ENCODE measurements at regions not wholly inside any gene's neighbourhood (a gene's known extent, or its start where the extent isn't known, plus 50 kb on each side); places are given as distances from the start of the nearest gene placed in this dataset.

DNA sequence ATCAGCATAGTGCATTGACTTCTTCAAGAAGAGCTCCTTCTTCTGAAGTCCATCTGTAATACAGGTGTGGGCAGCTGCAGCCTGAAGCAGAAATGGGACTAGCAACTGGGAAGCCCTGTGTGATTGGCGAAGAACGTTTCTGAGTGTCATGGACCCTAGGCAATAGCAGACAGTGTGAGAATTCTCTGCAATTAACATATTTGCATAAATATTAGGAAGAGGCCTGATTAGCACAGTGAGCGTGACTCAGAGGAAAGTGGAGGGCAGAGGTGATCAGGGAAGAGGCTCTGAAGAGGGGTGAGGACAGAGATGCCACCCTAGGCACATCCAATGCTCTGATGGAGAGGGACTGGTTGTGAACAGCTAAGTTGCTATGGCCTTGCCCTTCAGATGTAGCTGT is 171.2 kb upstream of the ZBED5 start:
- Histone ChIP-seq H3K4me1 (ENCODE audit: control insufficient read depth, insufficient read depth, low read length, unreplicated experiment) (peaks cover 21% of the 10 kb centered on the region), H3K79me2 (ENCODE audit: control insufficient read depth, insufficient read depth, low read length, unreplicated experiment) (no peaks in the 10 kb centered on the region), H3K27me3 (ENCODE audit: insufficient read depth, low read length) (no peaks in the 10 kb centered on the region), H2AFZ (ENCODE audit: low read length, unreplicated experiment) (no peak overlapping the region), H3K36me3 (ENCODE audit: insufficient read depth, low read length) (no peaks in the 10 kb centered on the region), H3K27ac (ENCODE audit: low read depth, low read length) (no peak overlapping the region), H3K4me3 (ENCODE audit: low read depth, low read length) (no peak overlapping the region)

DNA sequence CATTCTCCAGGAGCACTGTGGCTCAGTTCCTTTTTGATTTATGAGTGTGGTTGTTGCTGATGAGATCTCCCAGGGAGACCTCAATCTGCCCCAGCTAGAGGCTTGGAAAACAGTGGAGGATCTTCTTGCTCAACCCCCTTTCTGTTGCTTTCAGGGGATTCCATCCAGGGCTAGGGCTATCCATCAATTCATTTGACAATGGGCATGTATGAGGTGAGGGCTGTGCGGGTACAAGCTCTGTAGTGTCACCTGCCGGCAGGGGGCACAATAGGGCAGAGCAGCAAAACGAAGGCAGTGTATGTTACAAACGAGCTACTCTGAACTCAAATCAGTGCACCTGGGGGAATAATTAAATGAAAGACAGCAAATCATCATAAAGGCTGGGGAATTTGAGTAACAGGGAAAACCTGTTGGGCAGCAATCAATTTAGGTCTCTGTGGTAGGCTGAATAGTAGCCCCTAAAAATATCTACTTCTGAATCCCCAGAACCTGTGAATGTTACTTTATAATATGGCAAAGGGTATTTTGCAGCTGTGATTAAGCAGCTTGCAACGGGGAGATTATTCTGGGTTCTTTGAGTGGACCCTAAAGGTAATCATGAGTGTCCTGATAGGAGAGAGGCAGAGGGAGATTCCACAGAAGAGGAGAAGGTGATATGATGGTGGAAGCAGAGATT is 170.3 kb upstream of the ZBED5 start:
- Histone ChIP-seq H3K27me3 (ENCODE audit: insufficient read depth, low read length) (no peaks in the 10 kb centered on the region), H3K79me2 (ENCODE audit: control insufficient read depth, insufficient read depth, low read length, unreplicated experiment) (no peaks in the 10 kb centered on the region), H2AFZ (ENCODE audit: low read length, unreplicated experiment) (no peak overlapping the region), H3K36me3 (ENCODE audit: insufficient read depth, low read length) (no peaks in the 10 kb centered on the region), H3K4me1 (ENCODE audit: control insufficient read depth, insufficient read depth, low read length, unreplicated experiment) (peaks cover 21% of the 10 kb centered on the region), H3K27ac (ENCODE audit: low read depth, low read length) (no peak overlapping the region), H3K4me3 (ENCODE audit: low read depth, low read length) (no peak overlapping the region)

DNA sequence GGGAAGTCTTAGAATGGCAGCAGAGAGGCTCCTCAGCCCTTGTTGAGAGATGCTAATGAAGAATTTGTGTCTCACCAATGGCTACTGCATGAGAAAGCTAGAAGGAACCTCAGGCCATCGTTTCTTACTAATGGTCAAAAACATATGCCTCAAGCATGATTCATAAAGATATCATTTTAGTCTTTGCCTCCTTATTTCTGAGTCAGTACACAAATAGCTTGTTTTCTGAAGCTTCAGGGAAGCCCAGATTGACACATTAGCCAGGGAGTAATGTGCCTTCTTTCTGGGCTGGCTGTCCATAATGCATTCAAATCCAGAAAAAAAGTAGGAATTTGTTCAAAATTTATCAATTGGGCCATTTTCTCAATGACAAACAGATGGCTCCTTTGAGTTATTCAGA is 169.4 kb upstream of the ZBED5 start:
- H3K4me1 ChIP-seq (ENCODE audit: control insufficient read depth, insufficient read depth, low read length, unreplicated experiment) = peaks cover 21% of the 10 kb centered on the region
- no peak overlapping the region for H3K4me3 ChIP-seq (ENCODE audit: low read depth, low read length)
- no peaks in the 10 kb centered on the region for H3K36me3 ChIP-seq (ENCODE audit: insufficient read depth, low read length)
- H2AFZ ChIP-seq (ENCODE audit: low read length, unreplicated experiment) = no peak overlapping the region
- H3K79me2 ChIP-seq (ENCODE audit: control insufficient read depth, insufficient read depth, low read length, unreplicated experiment) = no peaks in the 10 kb centered on the region
- H3K27me3 ChIP-seq (ENCODE audit: insufficient read depth, low read length) = no peaks in the 10 kb centered on the region
- H3K27ac ChIP-seq (ENCODE audit: low read depth, low read length) = peak overlapping the region; percentile 45; the same call in 1 of the 2 replicates

DNA sequence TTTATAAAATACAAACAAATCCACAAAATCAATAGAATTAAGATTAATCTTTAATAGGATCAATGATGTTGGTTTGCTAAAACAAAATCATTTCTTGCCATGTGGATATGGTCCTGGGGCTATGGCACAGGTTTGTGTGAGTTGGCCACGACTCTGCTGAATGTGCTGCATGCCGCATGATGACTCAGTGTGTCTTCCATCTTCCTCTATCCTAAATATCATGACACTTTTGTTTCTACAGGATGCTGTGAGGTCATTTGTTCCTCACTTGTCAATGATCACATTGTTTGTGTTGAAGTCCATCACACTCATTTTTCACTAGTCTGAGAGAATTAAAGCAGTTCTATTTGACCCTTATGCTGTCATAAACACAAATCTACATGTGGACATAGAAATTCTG is 167.2 kb upstream of the ZBED5 start:
- H3K4me3 ChIP-seq (ENCODE audit: low read depth, low read length) = no peak overlapping the region
- peaks cover 21% of the 10 kb centered on the region for H3K4me1 ChIP-seq (ENCODE audit: control insufficient read depth, insufficient read depth, low read length, unreplicated experiment)
- H3K27ac ChIP-seq (ENCODE audit: low read depth, low read length) = no peak overlapping the region
- H3K36me3 ChIP-seq (ENCODE audit: insufficient read depth, low read length) = no peaks in the 10 kb centered on the region
- H3K27me3 ChIP-seq (ENCODE audit: insufficient read depth, low read length) = no peaks in the 10 kb centered on the region
- no peak overlapping the region for H2AFZ ChIP-seq (ENCODE audit: low read length, unreplicated experiment)
- no peaks in the 10 kb centered on the region for H3K79me2 ChIP-seq (ENCODE audit: control insufficient read depth, insufficient read depth, low read length, unreplicated experiment)

DNA sequence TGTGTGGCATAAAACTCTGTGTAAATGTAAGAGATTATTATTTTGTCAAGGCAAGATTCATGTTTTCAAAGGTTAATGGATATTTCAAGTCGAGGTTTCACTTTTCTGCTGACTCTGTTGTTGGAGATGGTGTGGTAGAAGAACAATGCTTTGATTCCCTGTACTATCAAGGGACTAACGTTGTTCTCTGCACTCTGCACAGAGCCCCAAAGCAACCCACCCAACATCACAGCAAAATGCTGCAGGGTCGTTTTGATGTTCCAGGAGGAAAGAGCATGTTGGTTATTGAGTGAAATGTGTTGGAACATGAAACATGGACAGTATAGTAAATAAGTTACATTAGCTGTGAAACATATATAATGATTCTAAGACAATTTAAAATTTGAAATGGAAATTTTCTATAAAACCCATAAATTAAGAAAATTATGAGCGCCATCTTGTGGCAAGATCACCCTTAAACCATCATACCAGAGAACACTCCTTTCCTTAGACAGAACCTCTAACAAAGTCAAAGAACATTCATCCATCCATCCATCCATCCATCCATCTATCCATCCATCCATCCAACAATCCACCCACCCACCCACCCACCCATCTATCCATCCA is 164.4 kb upstream of the ZBED5 start:
- Histone ChIP-seq H3K4me3 (ENCODE audit: low read depth, low read length) (no peak overlapping the region), H3K79me2 (ENCODE audit: control insufficient read depth, insufficient read depth, low read length, unreplicated experiment) (no peaks in the 10 kb centered on the region), H3K27me3 (ENCODE audit: insufficient read depth, low read length) (no peaks in the 10 kb centered on the region), H3K4me1 (ENCODE audit: control insufficient read depth, insufficient read depth, low read length, unreplicated experiment) (peaks cover 13% of the 10 kb centered on the region), H2AFZ (ENCODE audit: low read length, unreplicated experiment) (no peak overlapping the region), H3K27ac (ENCODE audit: low read depth, low read length) (no peak overlapping the region), H3K36me3 (ENCODE audit: insufficient read depth, low read length) (no peaks in the 10 kb centered on the region)

DNA sequence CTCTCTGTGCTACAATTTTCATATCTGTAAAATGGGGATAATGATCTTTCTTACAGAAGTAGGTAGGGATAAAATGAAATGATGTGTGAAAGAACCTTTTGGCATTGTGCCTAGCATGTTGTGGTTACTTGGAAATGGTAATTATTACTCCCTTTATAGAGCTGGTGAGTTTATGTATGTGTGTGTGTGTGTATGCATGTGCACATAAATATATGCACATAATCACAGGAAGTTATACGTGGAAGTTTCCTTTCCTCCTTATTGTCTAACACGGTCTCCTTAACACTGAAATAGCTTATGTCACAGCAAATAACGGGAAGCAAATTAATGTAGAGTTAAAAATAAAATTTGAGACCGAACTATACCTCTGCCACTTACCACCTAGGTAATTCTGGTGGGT is 163.7 kb upstream of the ZBED5 start:
- Histone ChIP-seq H3K27ac (ENCODE audit: low read depth, low read length) (no peak overlapping the region), H3K4me1 (ENCODE audit: control insufficient read depth, insufficient read depth, low read length, unreplicated experiment) (peaks cover 8% of the 10 kb centered on the region), H3K27me3 (ENCODE audit: insufficient read depth, low read length) (no peaks in the 10 kb centered on the region), H2AFZ (ENCODE audit: low read length, unreplicated experiment) (no peak overlapping the region), H3K36me3 (ENCODE audit: insufficient read depth, low read length) (no peaks in the 10 kb centered on the region), H3K4me3 (ENCODE audit: low read depth, low read length) (no peak overlapping the region), H3K79me2 (ENCODE audit: control insufficient read depth, insufficient read depth, low read length, unreplicated experiment) (no peaks in the 10 kb centered on the region)

DNA sequence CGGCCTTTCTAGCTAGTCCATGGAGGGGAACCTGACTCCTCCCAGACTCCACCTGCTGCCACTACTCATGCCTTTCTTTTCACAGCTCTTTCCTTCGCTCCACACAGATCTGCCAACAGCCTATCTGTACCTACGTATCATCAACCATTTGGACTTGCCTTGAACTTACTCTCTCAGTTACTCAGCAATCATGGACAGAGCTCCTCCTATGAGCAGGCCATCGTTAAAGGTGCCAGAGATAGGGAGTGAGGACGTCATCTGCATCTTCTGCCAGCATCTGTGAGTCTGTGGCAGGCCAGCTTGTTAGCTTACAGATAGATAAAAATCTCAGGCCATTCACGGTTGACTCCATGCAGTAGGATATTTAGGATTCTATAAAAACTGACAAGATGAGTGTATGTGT is 162.9 kb upstream of the ZBED5 start:
- H3K27me3 ChIP-seq (ENCODE audit: insufficient read depth, low read length) = no peaks in the 10 kb centered on the region
- no peaks in the 10 kb centered on the region for H3K79me2 ChIP-seq (ENCODE audit: control insufficient read depth, insufficient read depth, low read length, unreplicated experiment)
- no peak overlapping the region for H3K4me3 ChIP-seq (ENCODE audit: low read depth, low read length)
- no peak overlapping the region for H3K27ac ChIP-seq (ENCODE audit: low read depth, low read length)
- H2AFZ ChIP-seq (ENCODE audit: low read length, unreplicated experiment) = no peak overlapping the region
- peaks cover 8% of the 10 kb centered on the region for H3K4me1 ChIP-seq (ENCODE audit: control insufficient read depth, insufficient read depth, low read length, unreplicated experiment)
- H3K36me3 ChIP-seq (ENCODE audit: insufficient read depth, low read length) = no peaks in the 10 kb centered on the region

DNA sequence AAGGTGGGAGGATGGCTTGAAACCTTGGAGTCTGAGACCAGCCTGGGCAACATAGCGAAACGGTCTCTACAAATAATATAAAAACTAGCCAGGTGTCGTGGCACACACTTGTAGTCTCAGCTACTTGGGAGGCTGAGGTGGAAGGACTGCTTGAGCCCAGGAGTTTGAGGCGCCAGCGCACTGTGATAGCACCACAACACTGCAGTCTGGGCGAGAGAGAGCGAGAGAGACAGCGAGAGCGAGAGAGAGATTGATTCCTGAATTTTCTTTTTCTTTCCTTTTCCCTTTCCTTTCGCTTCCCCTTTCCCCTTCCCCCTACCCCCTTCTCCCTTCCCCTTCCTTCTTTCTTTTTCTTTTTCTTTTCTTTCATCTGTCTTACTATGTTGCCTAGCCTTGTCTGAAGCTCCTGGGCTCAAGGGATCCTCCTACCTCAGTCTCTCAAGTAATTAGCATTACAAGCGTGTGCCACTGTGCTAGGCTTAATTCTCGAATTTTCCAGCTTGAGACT is 162.4 kb upstream of the ZBED5 start:
- Histone ChIP-seq H3K79me2 (ENCODE audit: control insufficient read depth, insufficient read depth, low read length, unreplicated experiment) (no peaks in the 10 kb centered on the region), H3K27ac (ENCODE audit: low read depth, low read length) (no peak overlapping the region), H3K36me3 (ENCODE audit: insufficient read depth, low read length) (no peaks in the 10 kb centered on the region), H3K4me1 (ENCODE audit: control insufficient read depth, insufficient read depth, low read length, unreplicated experiment) (peaks cover 4% of the 10 kb centered on the region), H2AFZ (ENCODE audit: low read length, unreplicated experiment) (no peak overlapping the region), H3K27me3 (ENCODE audit: insufficient read depth, low read length) (no peaks in the 10 kb centered on the region), H3K4me3 (ENCODE audit: low read depth, low read length) (no peak overlapping the region)

DNA sequence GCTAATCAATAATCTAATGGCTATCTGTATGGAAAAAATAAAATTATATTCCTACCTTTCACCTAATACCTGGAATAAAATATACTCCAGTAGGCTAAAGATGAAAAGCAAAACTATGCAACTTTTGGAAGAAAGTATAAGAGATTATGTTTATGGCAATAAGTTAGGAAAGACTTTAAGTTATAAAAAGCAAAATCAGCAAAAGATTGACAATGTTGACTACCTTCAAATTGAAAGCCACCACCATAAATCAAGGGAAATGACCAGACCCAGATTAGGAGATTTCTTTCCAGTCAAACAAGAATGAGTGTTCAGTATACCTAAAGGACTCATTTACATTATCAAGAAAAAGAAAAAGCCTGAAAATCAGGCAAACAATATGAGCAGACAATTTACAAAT is 159.1 kb upstream of the ZBED5 start:
- no peaks in the 10 kb centered on the region for H3K79me2 ChIP-seq (ENCODE audit: control insufficient read depth, insufficient read depth, low read length, unreplicated experiment)
- no peaks in the 10 kb centered on the region for H3K27me3 ChIP-seq (ENCODE audit: insufficient read depth, low read length)
- no peaks in the 10 kb centered on the region for H3K4me1 ChIP-seq (ENCODE audit: control insufficient read depth, insufficient read depth, low read length, unreplicated experiment)
- H3K27ac ChIP-seq (ENCODE audit: low read depth, low read length) = no peak overlapping the region
- H2AFZ ChIP-seq (ENCODE audit: low read length, unreplicated experiment) = no peak overlapping the region
- H3K4me3 ChIP-seq (ENCODE audit: low read depth, low read length) = no peak overlapping the region
- H3K36me3 ChIP-seq (ENCODE audit: insufficient read depth, low read length) = no peaks in the 10 kb centered on the region

DNA sequence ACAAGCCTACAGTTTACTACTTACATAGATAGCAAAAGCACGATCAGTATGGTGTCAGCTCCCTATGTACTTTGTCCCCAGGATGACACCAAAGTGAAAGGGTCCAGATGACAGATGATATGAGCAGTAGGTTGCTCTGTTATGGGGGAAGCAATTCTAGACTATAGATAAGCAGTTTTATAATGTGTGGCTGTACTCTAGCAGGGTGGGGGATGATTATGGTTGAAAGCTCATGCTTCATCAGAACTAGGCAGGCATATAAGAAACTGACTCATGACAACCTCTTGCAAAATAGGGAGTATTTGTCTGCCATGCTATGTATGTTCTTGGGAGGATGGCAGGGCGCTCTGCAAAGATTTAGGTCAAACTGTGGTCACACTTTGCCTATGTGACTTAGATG is 158.2 kb upstream of the ZBED5 start:
- no peak overlapping the region for H3K4me3 ChIP-seq (ENCODE audit: low read depth, low read length)
- no peak overlapping the region for H3K27ac ChIP-seq (ENCODE audit: low read depth, low read length)
- peaks cover 3% of the 10 kb centered on the region; the same call in 1 of the 2 replicates for H3K27me3 ChIP-seq (ENCODE audit: insufficient read depth, low read length)
- H3K36me3 ChIP-seq (ENCODE audit: insufficient read depth, low read length) = no peaks in the 10 kb centered on the region
- H2AFZ ChIP-seq (ENCODE audit: low read length, unreplicated experiment) = no peak overlapping the region
- H3K4me1 ChIP-seq (ENCODE audit: control insufficient read depth, insufficient read depth, low read length, unreplicated experiment) = no peaks in the 10 kb centered on the region
- H3K79me2 ChIP-seq (ENCODE audit: control insufficient read depth, insufficient read depth, low read length, unreplicated experiment) = no peaks in the 10 kb centered on the region

DNA sequence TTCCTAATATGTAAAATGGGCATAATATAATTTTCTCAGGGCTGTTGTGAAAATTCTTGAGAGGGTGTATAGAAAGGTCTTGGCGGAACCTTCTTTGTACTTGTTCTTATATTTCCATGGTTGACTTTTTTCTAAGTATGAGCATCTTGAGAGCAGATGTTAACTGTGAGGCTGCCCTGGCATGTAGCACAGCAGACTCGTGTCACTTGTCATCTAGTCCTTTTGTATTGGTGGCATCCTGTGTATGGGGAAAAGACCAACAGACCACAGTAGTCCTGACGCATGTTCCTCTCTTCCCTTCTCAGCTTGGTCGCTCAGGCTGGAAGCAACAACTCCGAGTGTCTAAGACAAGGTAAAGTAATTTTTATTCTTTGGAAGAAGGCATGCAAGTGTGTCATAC is 153.8 kb upstream of the ZBED5 start:
- peaks cover 36% of the 10 kb centered on the region for H3K27me3 ChIP-seq (ENCODE audit: insufficient read depth, low read length)
- no peak overlapping the region for H3K4me3 ChIP-seq (ENCODE audit: low read depth, low read length)

More for the DNA sequence above, 153.8 kb upstream of the ZBED5 start:
- Histone ChIP-seq H3K27ac (ENCODE audit: low read depth, low read length) (no peak overlapping the region), H3K36me3 (ENCODE audit: insufficient read depth, low read length) (no peaks in the 10 kb centered on the region), H3K4me1 (ENCODE audit: control insufficient read depth, insufficient read depth, low read length, unreplicated experiment) (no peaks in the 10 kb centered on the region), H3K79me2 (ENCODE audit: control insufficient read depth, insufficient read depth, low read length, unreplicated experiment) (no peaks in the 10 kb centered on the region), H2AFZ (ENCODE audit: low read length, unreplicated experiment) (no peak overlapping the region)

Measured in ACC112 (cell line).